Left colon (tissue), 2 donors: ENCODE measurements at regions not wholly inside any gene's neighbourhood (a gene's known extent, or its start where the extent isn't known, plus 50 kb on each side); places are given as distances from the start of the nearest gene placed in this dataset.

Experiments
- ATAC-seq: fragments of 200-7000 bp; cut with Tn5 transposase; one replicate; pipeline ENCODE4 v1.9.1; 2020; ENCODE audit warnings: mild to moderate bottlenecking, moderate library complexity
- DNase-seq, 2 donors: peaks; one replicate each; pipeline ENCODE4 v3.0.0-alpha.2; 2020
- intact Hi-C, 2 donors: fragments of 100-400 bp; cut with DNase I in 1 of 2; cut with micrococcal nuclease in 1 of 2; formaldehyde crosslinking; loops; one replicate each; pipeline versions ENCODE4 v1.11.2 to v1.14.0; 2022; cut with DNase I, micrococcal nuclease
- donor health status: DM: no; HTN: no; CAD: no.
- donor health status: DM: yes; HTN: yes; CAD: no.

GRCh38 chr17:12596961-12597360 is 68.7 kb upstream of the MYOCD start:
- intact Hi-C loops = no loop called here
- DNase-seq = no peak
- no peak for ATAC-seq

GRCh38 chr17:12597895-12598294 is 67.8 kb upstream of the MYOCD start:
- no peak for ATAC-seq
- no peak for DNase-seq
- intact Hi-C loops = no loop called here

- DNase-seq = peak in 1 of 2 donors; percentile 15
- ATAC-seq = peak; percentile 80
- intact Hi-C loops = no loop called here
These were observed 66.3 kb upstream of the MYOCD start for GRCh38 chr17:12599186-12599920.

GRCh38 chr17:12600349-12600748 is 65.3 kb upstream of the MYOCD start:
- DNase-seq (peak; percentile 35), ATAC-seq (peak; percentile 94)

GRCh38 chr17:12603566-12603965 is 62.1 kb upstream of the MYOCD start:
- intact Hi-C loops = no loop called here
- no peak for DNase-seq
- no peak for ATAC-seq

More at GRCh38 chr17:12600349-12600748, 65.3 kb upstream of the MYOCD start:
- intact Hi-C loops = no loop called here

DNA sequence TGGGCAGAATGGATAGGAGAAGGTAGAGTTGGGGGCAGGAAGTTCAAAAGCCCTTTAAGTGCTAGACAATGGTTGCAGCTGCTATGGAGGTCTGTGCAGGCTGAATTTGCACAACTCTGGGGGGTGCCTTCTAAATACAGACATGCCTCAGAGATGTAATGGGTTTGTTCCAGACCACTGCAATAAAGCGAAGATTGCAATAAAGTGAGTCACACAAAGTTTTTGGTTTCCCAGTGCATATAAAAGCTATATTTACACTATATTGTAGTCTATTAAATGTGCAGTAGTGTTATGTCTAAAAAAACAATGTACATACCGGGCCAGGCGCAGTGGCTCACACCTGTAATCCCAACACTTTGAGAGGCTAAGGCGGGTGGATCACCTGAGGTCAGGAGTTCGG is 60.5 kb upstream of the MYOCD start:
- peak; percentile 25 to 37 for DNase-seq
- peak; percentile 77 for ATAC-seq
- intact Hi-C loops = no loop called here

- intact Hi-C loops = no loop called here
- ATAC-seq (no peak), DNase-seq (no peak)
These were observed 52.1 kb upstream of the MYOCD start for GRCh38 chr17:12613566-12613965.
